A673 (cell line): ENCODE measurements at regions not wholly inside any gene's neighbourhood (a gene's known extent, or its start where the extent isn't known, plus 50 kb on each side); places are given as distances from the start of the nearest gene placed in this dataset.

Experiments used
- CTCF ChIP-seq: fragments of 300-800, 200-600 bp; sonication (generic); conservative IDR thresholded peaks from 2 replicates; pipeline ENCODE4 v1.5.1; 2017; ENCODE audit warnings: low read depth, mild to moderate bottlenecking, antibody characterized with exemption, low read length, moderate library complexity, mixed read lengths
- EZH2 ChIP-seq: fragments of 200-600 bp; sonication (generic); IDR thresholded peaks from 2 replicates; pipeline ENCODE4 v1.6.1; 2017; ENCODE audit warnings: borderline replicate concordance, low read depth, mild to moderate bottlenecking, mixed read lengths, antibody characterized with exemption, low read length; ENCODE audit not compliant: poor library complexity, severe bottlenecking

DNA sequence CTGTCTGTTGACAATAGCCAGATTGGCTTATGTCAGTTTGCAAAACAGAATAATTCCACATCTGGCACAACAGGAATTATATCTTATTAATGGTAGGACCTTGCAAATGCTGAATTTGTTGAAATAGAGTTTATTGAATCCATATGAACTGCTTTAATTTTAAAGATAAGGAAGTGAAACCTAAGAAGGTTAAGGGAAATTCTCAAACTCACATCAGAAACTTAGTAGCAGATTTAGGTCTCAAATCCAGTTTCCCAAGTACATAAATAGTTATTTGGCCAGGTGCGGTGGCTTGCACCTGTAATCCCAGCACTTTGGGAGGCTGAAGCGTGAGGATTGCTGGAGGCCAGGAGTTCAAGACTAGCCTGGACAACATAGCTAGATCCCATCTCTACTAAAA, 117.1 kb downstream of the HNRNPD start:
- no peak for TF ChIP-seq EZH2
- TF ChIP-seq CTCF = no peak
